Medulla oblongata (tissue), 1 donor: ENCODE measurements at regions not wholly inside any gene's neighbourhood (a gene's known extent, or its start where the extent isn't known, plus 50 kb on each side); places are given as distances from the start of the nearest gene placed in this dataset.

Experiments
- DNase-seq: peaks from one replicate; pipeline ENCODE4 v3.0.0-alpha.2; 2015; ENCODE audit errors: extremely low spot score

GRCh38 chr14:29037411-29037810, 270.8 kb downstream of the FOXG1 start:
- DNase-seq: no peak

- no peak for DNase-seq
Observed at GRCh38 chr14:29039171-29039570, 272.6 kb downstream of the FOXG1 start.

- DNase-seq: no peak
Observed at GRCh38 chr14:29042551-29042950, 276.0 kb downstream of the FOXG1 start.

GRCh38 chr14:29043737-29044136, 277.1 kb downstream of the FOXG1 start:
- no peak for DNase-seq

- DNase-seq: no peak
Observed at GRCh38 chr14:29045237-29045636, 278.6 kb downstream of the FOXG1 start.

- no peak for DNase-seq
Observed at GRCh38 chr14:29054119-29054518, 287.5 kb downstream of the FOXG1 start.

GRCh38 chr14:29056041-29056566, 289.5 kb downstream of the FOXG1 start:
- DNase-seq: no peak

- no peak for DNase-seq
Observed at GRCh38 chr14:29061702-29062101, 295.1 kb downstream of the FOXG1 start.

- no peak for DNase-seq
Observed at GRCh38 chr14:29062466-29062865, 295.9 kb downstream of the FOXG1 start.

- DNase-seq: no peak
Observed at GRCh38 chr14:29062976-29063375, 296.4 kb downstream of the FOXG1 start.

GRCh38 chr14:29064305-29064900, 297.8 kb downstream of the FOXG1 start:
- no peak for DNase-seq

GRCh38 chr14:29069228-29069627, 302.6 kb downstream of the FOXG1 start:
- no peak for DNase-seq

- DNase-seq: no peak
Observed at GRCh38 chr14:29075761-29076160, 309.2 kb downstream of the FOXG1 start.

- no peak for DNase-seq
Observed at GRCh38 chr14:29077916-29078315, 311.3 kb downstream of the FOXG1 start.

GRCh38 chr14:29078810-29079522, 312.4 kb downstream of the FOXG1 start:
- no peak for DNase-seq

- no peak for DNase-seq
Observed at GRCh38 chr14:29085546-29085945, 319.0 kb downstream of the FOXG1 start.

GRCh38 chr14:29089849-29090248, 323.3 kb downstream of the FOXG1 start:
- DNase-seq: no peak

- no peak for DNase-seq
Observed at GRCh38 chr14:29092121-29092520, 325.5 kb downstream of the FOXG1 start.

- DNase-seq: peak; percentile 43
Observed at GRCh38 chr14:29097476-29097875, 330.9 kb downstream of the FOXG1 start.

GRCh38 chr14:29098656-29099055, 332.1 kb downstream of the FOXG1 start:
- no peak for DNase-seq

GRCh38 chr14:29102266-29102665, 335.7 kb downstream of the FOXG1 start:
- DNase-seq: no peak

GRCh38 chr14:29102996-29103395, 336.4 kb downstream of the FOXG1 start:
- DNase-seq: no peak

GRCh38 chr14:29108908-29109307, 342.3 kb downstream of the FOXG1 start:
- no peak for DNase-seq
